NCI-H1417 (cell line): ENCODE measurements at regions not wholly inside any gene's neighbourhood (a gene's known extent, or its start where the extent isn't known, plus 50 kb on each side); places are given as distances from the start of the nearest gene placed in this dataset.

Source experiments
- DNase-seq, 3 experiments: peaks; one replicate each; lab custom pipeline; 2025; lab: John Stamatoyannopoulos, UW

DNA sequence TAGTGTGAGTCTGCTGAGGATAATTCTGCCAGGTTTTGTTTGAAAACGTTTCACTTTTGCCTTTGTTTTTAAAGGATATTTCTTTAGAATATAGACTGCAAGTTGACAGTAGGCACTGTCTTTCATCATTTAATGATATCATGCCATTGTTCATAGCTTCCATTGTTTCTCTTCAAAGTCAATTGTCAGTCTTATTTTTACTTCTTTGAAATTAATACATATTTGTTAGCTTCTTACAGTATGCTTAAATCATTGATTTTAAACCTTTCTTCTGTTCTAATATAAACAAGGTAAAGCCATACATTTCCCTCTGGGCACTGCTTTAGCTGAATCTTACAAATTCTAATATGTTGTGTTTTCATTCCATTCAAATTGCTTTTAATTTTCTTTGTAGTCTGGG is 62.3 kb upstream of the PARVA start:
- DNase-seq, result no peak

DNA sequence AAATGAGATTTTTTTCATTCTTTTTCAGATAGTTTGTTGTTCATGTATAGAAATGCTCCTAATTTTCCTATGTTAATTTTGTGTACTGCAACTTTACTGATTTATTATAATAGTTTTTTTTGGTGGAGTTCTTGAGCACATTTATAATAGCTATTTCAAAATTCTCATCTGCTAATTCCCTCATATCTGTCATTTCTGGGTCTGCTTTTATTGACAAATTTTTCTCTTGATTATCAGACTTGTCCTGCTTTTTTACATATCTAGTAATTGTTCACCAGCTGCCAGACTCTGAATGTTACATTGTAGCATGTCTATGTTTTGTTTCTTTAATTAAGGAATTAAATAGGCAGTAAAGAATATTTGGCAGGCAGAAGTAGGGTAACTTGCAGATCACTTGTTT is 60.9 kb upstream of the PARVA start:
- no peak for DNase-seq

DNA sequence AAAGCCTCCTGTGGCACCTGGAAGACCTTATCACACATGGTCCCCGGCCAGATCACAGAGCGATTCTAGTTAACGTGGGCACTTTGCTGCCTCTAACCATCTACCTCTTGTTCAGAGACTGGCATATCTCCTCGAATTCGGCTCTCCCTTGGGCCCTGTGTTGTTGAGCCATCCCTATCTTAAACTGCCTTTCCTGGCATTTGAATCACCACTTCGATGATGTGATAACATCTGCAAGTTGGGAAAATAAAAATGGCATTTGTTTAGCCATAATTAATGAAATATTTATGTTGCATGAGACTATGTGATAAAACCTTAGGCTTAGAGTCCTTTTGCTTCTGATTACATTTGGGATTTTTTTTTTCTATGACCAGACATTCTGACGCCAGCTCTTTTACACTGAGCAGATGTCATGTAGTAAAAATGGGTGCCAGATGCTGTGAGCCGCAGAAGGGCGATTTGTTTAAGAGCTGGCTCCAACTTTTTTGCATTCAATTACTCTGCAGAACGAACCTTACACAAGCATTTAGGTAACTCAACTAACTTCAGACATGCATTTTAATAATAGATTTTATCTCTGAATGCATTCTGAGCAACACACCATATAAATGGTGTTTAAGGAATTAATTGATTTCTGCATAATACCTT is 58.5 kb upstream of the PARVA start:
- peak; percentile 86 to 99 (median 96) for DNase-seq

DNA sequence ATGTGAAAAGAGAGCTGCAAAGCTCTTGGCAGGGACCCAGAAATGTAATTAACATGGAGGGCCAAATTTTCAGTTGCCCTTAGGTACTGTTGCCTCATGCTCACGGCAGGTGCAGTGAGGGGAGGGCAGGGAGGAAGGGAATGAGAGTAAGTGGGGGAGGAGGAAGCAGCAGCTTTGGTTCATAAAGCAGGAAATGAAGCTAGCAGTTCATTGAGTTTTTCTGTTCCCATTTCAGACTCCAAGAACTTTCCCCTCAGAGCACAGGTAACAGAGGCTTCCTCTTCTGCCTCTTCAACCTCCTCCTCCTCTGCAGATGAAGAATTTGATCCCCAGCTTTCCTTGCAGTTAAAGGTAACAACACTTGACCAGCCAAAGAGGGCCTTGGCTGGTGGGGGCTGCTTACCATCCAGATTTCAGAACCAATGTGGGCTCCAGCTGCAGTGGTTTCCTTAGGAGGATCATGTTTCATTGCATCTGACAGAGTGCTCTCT is 57.9 kb upstream of the PARVA start:
- DNase-seq, result peak; percentile 92 to 99 (median 96)

DNA sequence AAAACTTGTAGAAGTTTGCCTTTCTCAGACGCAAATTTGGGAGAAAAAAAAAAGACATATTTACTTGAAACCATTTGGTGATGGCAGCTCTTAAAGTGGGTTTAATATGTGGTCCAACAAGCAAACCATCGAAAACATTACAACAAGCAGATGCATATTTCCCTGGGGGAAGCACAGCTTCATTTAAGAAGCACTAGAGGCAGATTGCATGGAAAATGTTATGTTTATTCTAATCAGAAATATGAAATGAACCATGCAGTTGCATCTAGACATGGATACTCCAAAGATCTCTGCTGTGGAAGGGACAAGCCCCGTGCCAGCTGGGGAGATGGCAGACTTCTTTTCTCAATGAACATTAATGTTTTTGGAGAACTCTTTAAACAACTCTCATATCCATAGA is 57.4 kb upstream of the PARVA start:
- DNase-seq, result peak in 1 of 3 experiments; percentile 96

DNA sequence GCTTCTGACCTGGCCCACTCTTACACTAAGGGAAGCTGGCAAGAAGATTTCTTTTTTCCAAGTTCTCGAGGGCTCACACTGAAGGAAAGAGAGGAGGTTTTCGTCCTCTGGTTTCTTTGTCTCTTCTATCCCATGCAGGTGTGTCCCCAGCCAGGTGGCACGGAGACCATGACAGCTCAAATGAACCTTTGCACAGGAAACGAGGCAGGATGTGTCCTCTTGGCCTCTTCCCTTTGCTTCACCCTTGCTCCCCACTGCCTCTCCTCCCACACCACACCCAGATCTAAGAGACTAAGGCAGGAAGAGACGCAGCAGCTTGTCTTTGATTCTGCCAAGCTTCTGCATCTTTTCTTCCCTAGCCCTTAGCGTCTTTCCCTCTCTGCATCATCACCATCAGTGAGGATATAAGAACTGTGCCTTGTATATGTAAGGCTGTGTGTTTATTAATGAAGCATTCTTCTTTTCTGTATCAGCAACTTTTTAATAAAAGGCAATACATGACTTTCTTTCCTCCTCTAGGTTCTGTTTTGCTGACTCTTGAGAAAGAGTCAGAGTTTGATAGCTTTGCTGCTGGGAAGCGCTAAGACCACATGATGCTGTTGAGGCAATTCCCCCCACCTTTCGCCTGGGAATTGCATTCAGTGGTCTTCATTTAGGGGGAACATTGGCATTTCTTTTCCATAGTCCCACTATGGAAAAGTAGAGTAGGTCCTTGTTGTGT is 56.0 kb upstream of the PARVA start:
- peak in 2 of 3 experiments; percentile 34 to 69 for DNase-seq

DNA sequence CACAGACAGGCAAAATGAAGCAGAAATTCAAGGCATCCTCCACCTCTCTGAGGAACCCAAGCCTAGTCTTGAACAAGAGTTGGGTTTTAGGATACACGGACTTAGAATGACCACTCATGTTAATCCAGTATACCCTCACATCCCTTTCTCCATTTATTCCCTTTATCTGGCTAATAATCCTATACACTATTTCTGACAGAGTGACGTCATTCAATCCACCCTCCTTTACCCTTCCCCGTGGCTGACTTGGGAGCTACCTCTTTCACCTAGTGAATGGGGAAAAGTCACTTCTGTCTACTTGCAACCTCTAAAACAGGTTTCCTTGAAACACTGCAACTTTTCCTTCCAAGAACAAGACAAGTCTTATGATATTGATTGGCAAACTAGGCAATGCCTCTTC is 52.8 kb upstream of the PARVA start:
- no peak for DNase-seq
